NCI-H2029 treated with DMSO at 0.1 percent for 48 hours (cell line): ENCODE measurements at regions not wholly inside any gene's neighbourhood (a gene's known extent, or its start where the extent isn't known, plus 50 kb on each side); places are given as distances from the start of the nearest gene placed in this dataset.

ENCODE experiments used
- DNase-seq: peaks from one replicate; lab custom pipeline; 2025; lab: John Stamatoyannopoulos, UW

DNA sequence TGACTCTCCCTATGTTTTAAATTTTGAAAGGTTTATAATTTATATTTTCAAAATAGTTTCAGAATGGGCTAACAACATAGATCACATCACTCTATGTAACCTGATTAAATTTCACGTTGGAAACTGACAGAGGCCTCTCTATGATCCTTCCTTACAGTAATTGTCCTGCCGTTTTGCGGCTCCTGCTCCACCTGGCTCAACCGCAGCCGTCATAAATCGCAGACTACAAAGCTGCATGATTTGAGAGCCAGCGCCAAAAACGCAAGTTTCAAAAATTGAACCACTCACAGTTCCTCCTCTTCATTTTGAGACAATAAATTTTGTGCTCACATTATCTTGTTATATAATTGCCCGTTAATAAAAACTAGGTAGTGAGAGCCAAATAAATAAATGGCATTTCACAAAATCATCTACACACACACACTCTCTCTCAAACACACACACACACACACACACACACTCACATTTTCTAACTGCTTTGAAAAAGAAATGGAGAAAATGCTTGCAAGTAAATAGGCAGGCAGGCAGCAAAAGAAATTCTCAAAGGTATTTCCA lies 263.1 kb upstream of the PSMD7 start:
- no peak for DNase-seq

DNA sequence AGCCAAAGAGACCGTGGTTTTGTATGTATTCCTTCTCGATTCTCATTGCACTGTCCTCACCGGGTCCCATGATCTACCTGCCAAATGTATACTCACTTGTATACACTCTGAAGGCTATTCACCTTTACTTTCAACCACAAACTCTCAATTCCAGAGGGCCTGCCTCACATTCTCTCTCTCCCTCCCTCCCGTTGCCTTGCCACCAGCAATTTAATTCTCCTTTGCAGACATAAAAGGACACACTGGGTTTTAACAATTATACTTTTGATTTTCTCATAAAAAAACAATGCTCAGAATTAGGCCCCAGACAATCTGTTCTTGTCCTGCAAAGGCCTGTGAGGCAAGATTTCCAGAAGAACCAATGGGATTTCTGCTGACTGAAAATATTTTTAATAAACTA lies 265.1 kb upstream of the PSMD7 start:
- no peak for DNase-seq

- no peak for DNase-seq
Measured at GRCh38 chr16:74030000-74030706, 266.5 kb upstream of the PSMD7 start.

- no peak for DNase-seq
Measured at GRCh38 chr16:74029115-74029792, 267.4 kb upstream of the PSMD7 start.

DNA sequence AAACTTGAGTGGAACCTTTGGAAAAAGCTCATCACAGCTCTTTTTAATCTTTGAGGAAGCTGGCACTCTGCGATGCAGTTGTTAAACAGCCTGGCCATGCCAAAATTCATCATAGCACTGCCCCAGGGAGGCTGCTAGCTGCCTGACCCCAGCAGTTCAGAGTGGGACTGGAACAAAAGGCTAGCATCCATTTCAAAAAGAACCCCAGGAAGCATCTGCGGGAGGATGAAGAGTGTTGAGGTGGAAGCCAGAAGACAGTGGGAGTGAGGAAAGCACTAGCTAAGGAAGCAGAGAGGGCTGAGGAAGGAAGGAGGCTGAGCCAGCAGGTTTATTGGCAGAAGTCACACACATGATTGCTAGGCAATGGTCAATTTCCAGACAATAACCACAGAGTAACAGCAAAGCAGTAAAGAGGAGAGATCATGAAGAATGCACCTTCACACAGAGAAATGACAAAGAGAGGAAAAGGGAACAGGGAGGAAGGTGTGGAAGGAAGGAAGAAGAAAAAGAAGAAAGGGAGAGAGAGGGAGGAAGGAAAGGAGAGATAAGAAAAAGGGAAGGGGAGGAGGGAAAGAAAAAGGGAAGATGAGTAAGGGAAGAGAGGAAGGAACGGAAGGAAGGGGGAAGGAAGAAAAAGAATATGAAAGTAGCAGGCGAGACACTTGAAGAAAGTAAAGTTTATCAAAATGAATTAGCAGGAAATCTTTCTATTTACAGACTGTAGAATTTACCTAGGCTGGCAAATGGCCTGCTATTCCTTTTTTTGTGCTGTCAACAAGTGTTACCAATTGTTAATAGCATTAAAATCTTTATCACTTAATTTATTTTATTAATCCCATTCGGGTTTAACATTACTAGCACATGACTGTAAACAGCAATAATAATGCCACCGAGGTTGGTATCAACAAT lies 270.0 kb upstream of the PSMD7 start:
- no peak for DNase-seq

- no peak for DNase-seq
Measured at GRCh38 chr16:74024953-74025352, 271.7 kb upstream of the PSMD7 start.

- DNase-seq: no peak
Measured at GRCh38 chr16:74020095-74020670, 276.4 kb upstream of the PSMD7 start.

DNA sequence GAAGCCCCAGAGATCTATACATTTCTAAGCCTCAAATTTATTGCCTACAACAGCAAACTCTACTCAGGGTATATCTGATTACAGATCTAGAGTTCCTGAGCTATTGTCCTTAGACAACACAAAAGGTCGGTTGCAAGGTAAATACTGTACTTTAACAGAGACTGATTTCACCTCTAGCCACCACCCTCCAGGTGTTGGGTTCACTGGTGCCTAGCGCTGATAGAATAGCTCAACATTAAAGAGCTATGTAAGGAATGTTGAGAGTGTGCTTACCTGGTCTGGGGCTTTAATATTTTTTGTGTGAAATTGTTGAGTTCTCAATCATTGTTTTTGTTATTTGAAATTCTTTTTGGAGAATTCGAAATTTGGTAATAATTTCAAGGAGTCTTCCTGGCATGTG lies 277.0 kb upstream of the PSMD7 start:
- no peak for DNase-seq

- DNase-seq: no peak
Measured at GRCh38 chr16:74015953-74016352, 280.7 kb upstream of the PSMD7 start.

DNA sequence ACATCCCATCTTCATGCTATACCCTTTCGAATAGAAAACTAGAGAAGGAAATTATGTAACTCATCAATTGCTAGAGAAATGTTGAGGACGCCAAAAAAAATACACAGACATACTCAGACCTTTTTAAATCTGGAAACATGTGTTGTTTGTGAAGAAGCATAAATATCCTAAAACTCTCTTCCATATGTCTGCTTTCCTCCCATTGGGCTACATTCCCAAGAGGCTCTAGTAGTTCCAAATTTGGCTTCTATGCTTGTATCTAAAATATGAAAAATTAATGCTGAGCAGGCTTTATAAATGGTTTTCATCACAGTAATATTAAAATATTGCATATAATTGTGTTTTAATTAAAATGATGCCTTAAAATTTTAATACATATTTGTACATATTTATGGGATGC lies 297.9 kb upstream of the PSMD7 start:
- no peak for DNase-seq

DNA sequence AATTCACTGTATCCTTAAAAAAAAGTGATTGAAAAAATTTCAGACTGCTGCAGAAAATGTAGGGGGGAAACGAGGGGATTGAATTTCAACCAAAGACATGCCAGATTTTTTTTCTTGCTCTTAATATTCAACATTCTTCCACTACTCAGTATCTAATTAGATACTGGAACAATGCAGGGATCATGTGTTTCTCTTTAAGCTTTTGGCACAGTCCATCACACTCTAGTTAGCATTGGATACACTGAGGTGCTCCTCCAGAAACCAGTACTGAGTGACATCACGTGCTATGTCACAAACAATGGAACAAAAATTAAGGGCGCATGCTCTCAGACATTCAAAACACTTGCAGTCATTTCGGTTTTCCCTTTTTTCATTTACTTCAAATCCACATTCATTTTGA lies 298.6 kb upstream of the PSMD7 start:
- no peak for DNase-seq

- DNase-seq: no peak
Measured at GRCh38 chr16:73997340-73997711, 299.3 kb upstream of the PSMD7 start.

- DNase-seq: no peak
Measured at GRCh38 chr16:73996624-73997339, 299.8 kb upstream of the PSMD7 start.

GRCh38 chr16:73993878-73994277 lies 302.7 kb upstream of the PSMD7 start:
- no peak for DNase-seq

DNA sequence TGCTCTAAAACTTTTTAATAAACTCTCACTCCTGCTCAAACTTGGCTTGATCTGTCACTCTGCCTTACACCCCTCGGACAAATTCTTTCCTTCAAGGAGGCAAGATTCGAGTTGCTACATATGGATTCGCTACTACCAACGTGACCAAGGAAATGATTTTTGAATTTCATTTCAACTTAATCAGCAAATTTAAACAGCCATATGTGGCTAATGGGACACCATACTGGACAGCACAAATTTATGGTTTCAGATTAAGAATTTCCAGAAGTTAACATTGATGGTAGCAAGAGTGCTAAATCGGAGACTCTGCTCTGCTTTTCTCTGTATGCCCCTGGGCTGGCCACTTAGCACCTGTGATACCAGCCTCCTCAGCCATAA lies 318.2 kb upstream of the PSMD7 start:
- no peak for DNase-seq

GRCh38 chr16:73976644-73977043 lies 320.0 kb upstream of the PSMD7 start:
- DNase-seq: no peak

DNA sequence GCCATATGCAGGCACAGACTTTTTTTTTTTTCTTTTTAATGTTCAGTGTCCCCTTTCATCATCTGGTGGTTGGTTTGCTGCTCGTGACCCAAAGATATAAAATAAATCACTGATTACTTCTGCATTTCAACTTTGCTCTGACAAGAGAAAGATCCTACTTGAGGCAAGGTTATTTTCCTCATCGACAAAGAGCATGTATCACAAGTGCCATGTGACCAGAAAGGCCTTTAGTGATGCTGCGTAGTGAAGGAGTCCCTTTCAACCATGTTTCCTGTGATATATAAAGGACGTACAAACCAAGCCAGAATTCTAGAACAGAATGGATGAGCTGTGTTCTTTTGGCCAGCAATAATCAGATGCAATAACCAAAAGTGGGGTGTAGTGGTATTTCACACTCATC lies 323.4 kb upstream of the PSMD7 start:
- DNase-seq: no peak

DNA sequence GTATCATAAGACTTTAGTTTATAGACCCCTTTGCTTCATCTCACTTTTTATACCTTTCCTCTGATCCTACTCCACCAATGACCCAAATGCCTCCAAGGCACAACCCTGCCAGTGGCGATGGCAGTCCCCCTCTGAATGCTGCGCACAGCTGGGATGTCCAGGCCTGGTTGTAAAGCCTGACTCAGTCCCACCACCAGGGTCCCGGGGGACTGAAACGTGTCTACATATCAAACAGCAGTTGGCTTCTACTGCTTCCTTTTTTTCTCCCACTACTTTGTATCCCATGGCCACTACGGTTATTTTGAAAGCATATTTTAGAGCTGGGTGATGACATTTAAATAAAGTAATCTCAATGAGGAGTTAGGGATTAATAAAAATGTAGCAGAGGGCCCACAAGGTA lies 329.8 kb upstream of the PSMD7 start:
- DNase-seq: no peak

- no peak for DNase-seq
Measured at GRCh38 chr16:73965591-73965990, 331.0 kb upstream of the PSMD7 start.

GRCh38 chr16:73956587-73957494 lies 339.8 kb upstream of the PSMD7 start:
- peak; percentile 10 for DNase-seq

DNA sequence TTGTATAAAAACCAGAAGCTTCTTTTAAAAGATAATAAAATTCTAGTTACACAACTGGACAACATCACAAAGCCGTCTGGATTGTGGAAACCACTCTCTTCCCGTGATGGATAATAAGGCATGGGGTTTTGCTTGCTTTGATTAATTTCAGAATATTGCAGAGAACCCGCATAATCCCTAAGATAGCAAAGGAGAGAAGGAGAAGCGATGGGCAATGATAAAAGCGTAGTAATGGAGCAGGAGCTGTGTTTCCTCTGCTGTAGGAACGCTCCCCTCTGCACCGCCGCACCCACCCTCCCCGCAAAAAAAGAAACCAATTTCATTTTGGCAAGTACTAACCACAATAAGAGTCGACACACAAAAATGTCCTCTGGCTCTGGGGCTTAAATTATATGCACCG lies 340.9 kb upstream of the PSMD7 start:
- DNase-seq: no peak
